Nephron (organoid): ENCODE measurements at regions not wholly inside any gene's neighbourhood (a gene's known extent, or its start where the extent isn't known, plus 50 kb on each side); places are given as distances from the start of the nearest gene placed in this dataset.
"Not testable (repeated sequence)": the region's sequence is repeated elsewhere in the genome, so short reads cannot be mapped to it uniquely, and the experiment has no call there.

Experiments
- H3K27ac Mint-ChIP-seq, 3 experiments: 2 replicates each; pipeline ENCODE4 v1.8.0; 2020; ENCODE audit warnings: mixed read lengths in 3 of 3, mild to moderate bottlenecking in 2 of 3, moderate library complexity in 1 of 3
- H3K27me3 Mint-ChIP-seq: 2 replicates; pipeline ENCODE4 v1.8.0; 2021; ENCODE audit warnings: low read depth, mild to moderate bottlenecking, moderate library complexity, mixed read lengths
- H3K36me3 Mint-ChIP-seq: 2 replicates; pipeline ENCODE4 v1.8.0; 2020; ENCODE audit warnings: low read depth, mixed read lengths
- H3K4me1 Mint-ChIP-seq: 2 replicates; pipeline ENCODE4 v1.8.0; 2020; ENCODE audit warnings: mixed read lengths
- H3K4me3 Mint-ChIP-seq, 3 experiments: 2 replicates each; pipeline ENCODE4 v1.8.0; 2020; ENCODE audit warnings: mild to moderate bottlenecking in 3 of 3, mixed read lengths in 3 of 3, moderate library complexity in 2 of 3
- H3K9me3 Mint-ChIP-seq: 2 replicates; pipeline ENCODE4 v1.8.0; 2020; ENCODE audit warnings: mixed read lengths
- CTCF ChIP-seq, 3 experiments: fragments of 200-600 bp; sonication (generic); IDR thresholded peaks; one replicate each; pipeline ENCODE4 v1.5.0; 2021; ENCODE audit warnings: antibody characterized with exemption in 3 of 3; ENCODE audit not compliant: unreplicated experiment in 3 of 3

DNA sequence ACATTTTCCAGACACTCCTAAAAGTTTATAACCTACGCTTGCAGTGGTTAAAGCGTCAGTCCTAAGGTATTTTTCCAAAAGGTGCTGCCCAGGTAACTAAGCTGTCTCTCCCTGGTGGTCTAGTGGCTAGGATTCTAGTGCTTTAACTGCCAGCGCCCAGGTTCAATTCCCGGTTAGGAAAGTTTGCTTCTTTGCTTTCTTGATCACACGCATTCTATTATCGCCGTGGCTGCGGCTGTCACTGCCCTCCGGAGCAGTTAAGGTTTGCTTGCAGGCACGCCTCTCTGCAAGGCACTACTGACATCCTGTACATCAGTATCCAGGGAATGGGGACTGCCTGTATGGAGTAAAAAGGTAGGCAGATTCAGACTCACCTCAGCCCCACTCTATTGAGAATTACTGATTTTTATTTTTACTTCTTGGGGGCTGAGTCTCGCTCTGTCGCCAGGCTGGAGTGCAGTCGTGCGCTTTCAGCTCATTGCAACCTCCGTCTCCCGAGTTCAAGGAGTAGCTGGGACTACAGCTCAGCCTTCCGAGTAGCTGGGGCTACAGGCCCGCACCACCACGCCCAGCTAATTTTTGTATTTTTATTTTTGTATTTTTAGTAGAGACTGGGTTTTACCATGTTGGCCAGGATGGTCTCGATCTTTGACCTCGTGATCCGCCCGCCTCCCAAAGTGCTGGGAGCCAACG, 53.2 kb upstream of the CFAP126 start:
- TF ChIP-seq CTCF (IDR thresholded peaks at IDR 0.05; ENCODE audit: unreplicated experiment in 3 of 3), result no peak
- Mint-ChIP-seq H3K4me3 (peak overlapping the region in 1 of 3 experiments; percentile 32), H3K27ac (no peak overlapping the region), H3K36me3 (peaks cover 8% of the 10 kb centered on the region), H3K4me1 (no peaks in the 10 kb centered on the region), H3K9me3 (peaks cover 9% of the 10 kb centered on the region), H3K27me3 (peaks cover 71% of the 10 kb centered on the region)

DNA sequence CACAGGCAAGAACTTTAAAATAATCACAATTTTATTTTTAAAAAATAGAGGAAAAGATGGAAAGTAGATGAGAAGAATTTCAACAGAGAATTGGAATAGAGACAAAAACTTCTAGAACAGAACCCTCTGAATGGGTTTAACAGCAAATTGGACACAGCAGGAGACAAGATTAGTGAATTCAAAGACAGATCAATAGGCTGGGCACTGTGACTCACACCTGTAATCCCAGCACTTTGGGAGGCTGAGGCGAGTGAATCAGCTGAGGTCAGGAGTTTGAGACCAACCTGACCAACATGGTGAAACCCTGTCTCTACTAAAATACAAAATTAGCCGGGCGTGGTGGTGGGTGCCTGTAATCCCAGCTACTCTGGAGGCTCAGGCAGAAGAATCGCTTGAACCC, 49.9 kb upstream of the CFAP126 start:
- H3K9me3 Mint-ChIP-seq, H3K36me3 Mint-ChIP-seq, H3K4me1 Mint-ChIP-seq, H3K27ac Mint-ChIP-seq, H3K4me3 Mint-ChIP-seq: not testable (repeated sequence)
- H3K27me3 Mint-ChIP-seq, result peaks cover 68% of the 10 kb centered on the region
